ENCODE measurements at regions not wholly inside any gene's neighbourhood (a gene's known extent, or its start where the extent isn't known, plus 50 kb on each side); places are given as distances from the start of the nearest gene placed in this dataset.

GRCh38 chr12:71038960-71039359 is 118.4 kb upstream of the PTPRR start:
- H3K27ac ChIP-seq = no peak overlapping the region
- DNase-seq (no peak), ATAC-seq (no peak)
- H3K4me1 ChIP-seq = no peaks in the 10 kb centered on the region
- no peak overlapping the region for H3K4me3 ChIP-seq
- H3K36me3 ChIP-seq = no peaks in the 10 kb centered on the region
- no peak for TF ChIP-seq CTCF (IDR thresholded peaks at IDR 0.05)
- no peaks in the 10 kb centered on the region for H3K27me3 ChIP-seq
- intact Hi-C loops (cut with DNase I) = no loop called here
- H3K9me3 ChIP-seq = no peaks in the 10 kb centered on the region

- Histone ChIP-seq H3K27ac (no peak overlapping the region), H3K9me3 (no peaks in the 10 kb centered on the region), H3K27me3 (no peaks in the 10 kb centered on the region), H3K36me3 (no peaks in the 10 kb centered on the region), H3K4me3 (no peak overlapping the region), H3K4me1 (no peaks in the 10 kb centered on the region)
- DNase-seq = no peak
- ATAC-seq = no peak
- intact Hi-C loops (cut with DNase I) = no loop called here
- TF ChIP-seq CTCF (IDR thresholded peaks at IDR 0.05) = no peak
Observed at GRCh38 chr12:71036526-71036925, 116.0 kb upstream of the PTPRR start.

GRCh38 chr12:71032933-71033332 is 112.4 kb upstream of the PTPRR start:
- DNase-seq = no peak

GRCh38 chr12:71029302-71029701 is 108.8 kb upstream of the PTPRR start:
- Histone ChIP-seq H3K4me3 (no peak overlapping the region), H3K9me3 (no peaks in the 10 kb centered on the region), H3K36me3 (no peaks in the 10 kb centered on the region), H3K27ac (no peak overlapping the region), H3K4me1 (no peaks in the 10 kb centered on the region), H3K27me3 (no peaks in the 10 kb centered on the region)
- ATAC-seq (no peak), DNase-seq (no peak)
- intact Hi-C loops (cut with DNase I) = no loop called here
- TF ChIP-seq CTCF (IDR thresholded peaks at IDR 0.05) = no peak

More at GRCh38 chr12:71032933-71033332, 112.4 kb upstream of the PTPRR start:
- no peak overlapping the region for H3K27ac ChIP-seq
- no peak for TF ChIP-seq CTCF (IDR thresholded peaks at IDR 0.05)
- H3K4me3 ChIP-seq = no peak overlapping the region
- no peaks in the 10 kb centered on the region for H3K27me3 ChIP-seq
- intact Hi-C loops (cut with DNase I) = no loop called here
- no peaks in the 10 kb centered on the region for H3K9me3 ChIP-seq
- no peak for ATAC-seq
- no peaks in the 10 kb centered on the region for H3K36me3 ChIP-seq
- H3K4me1 ChIP-seq = no peaks in the 10 kb centered on the region

GRCh38 chr12:71027856-71028255 is 107.3 kb upstream of the PTPRR start:
- Histone ChIP-seq H3K27ac (no peak overlapping the region), H3K9me3 (no peaks in the 10 kb centered on the region), H3K36me3 (no peaks in the 10 kb centered on the region), H3K4me1 (no peaks in the 10 kb centered on the region), H3K27me3 (no peaks in the 10 kb centered on the region), H3K4me3 (no peak overlapping the region)
- ATAC-seq = no peak
- intact Hi-C loops (cut with DNase I) = no loop called here
- DNase-seq = no peak
- no peak for TF ChIP-seq CTCF (IDR thresholded peaks at IDR 0.05)

- ATAC-seq (no peak), DNase-seq (no peak)
- Histone ChIP-seq H3K9me3 (no peaks in the 10 kb centered on the region), H3K36me3 (no peaks in the 10 kb centered on the region), H3K27me3 (no peaks in the 10 kb centered on the region), H3K4me1 (no peaks in the 10 kb centered on the region), H3K4me3 (no peak overlapping the region), H3K27ac (no peak overlapping the region)
- no peak for TF ChIP-seq CTCF (IDR thresholded peaks at IDR 0.05)
- intact Hi-C loops (cut with DNase I) = no loop called here
Observed at GRCh38 chr12:71024827-71025226, 104.3 kb upstream of the PTPRR start.
